ENCODE measurements at regions not wholly inside any gene's neighbourhood (a gene's known extent, or its start where the extent isn't known, plus 50 kb on each side); places are given as distances from the start of the nearest gene placed in this dataset.
"Not testable (repeated sequence)": the region's sequence is repeated elsewhere in the genome, so short reads cannot be mapped to it uniquely, and the experiment has no call there.

GRCh38 chr4:26174027-26174426 lies 146.8 kb upstream of the RBPJ start:
- no peak for DNase-seq (ENCODE audit: low read depth in 2 of 2)

DNA sequence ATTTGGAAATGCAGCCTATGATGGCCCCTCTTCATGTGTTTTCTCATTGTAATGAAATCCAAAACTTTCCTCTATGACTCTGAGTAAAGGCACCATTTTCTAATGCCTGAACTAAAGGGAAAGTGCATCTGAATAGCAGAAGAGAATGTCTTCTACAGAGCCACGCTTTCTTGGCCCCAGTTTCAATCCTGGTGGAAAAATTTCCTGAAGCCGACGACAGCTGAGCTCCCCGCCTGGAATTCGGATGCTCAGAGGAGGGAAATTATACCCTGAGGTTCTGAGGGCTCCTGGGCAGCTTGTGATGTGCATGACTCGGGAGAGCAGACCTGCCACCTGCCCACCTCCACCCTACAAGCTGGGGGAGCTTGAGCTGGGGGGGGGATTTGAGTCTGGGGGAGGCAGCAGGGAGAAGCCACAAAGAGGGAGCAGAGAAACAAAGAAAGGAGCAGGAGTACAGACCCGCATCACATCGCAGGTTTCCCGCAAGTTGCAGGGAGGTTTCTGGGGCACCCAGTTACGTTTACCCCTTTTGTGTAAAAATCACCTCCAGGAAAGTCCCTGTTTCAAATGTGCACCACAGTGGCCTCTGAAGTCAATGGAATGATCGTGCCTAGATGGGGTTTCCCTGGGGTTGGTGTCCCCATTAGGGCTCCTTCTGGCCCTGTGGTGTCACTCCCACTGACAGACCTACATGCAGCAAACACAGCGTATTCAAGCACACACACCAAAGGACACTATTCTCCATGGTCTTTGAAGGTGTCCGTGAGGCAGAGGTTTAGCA lies 145.6 kb upstream of the RBPJ start:
- DNase-seq (ENCODE audit: low read depth in 2 of 2), result no peak

DNA sequence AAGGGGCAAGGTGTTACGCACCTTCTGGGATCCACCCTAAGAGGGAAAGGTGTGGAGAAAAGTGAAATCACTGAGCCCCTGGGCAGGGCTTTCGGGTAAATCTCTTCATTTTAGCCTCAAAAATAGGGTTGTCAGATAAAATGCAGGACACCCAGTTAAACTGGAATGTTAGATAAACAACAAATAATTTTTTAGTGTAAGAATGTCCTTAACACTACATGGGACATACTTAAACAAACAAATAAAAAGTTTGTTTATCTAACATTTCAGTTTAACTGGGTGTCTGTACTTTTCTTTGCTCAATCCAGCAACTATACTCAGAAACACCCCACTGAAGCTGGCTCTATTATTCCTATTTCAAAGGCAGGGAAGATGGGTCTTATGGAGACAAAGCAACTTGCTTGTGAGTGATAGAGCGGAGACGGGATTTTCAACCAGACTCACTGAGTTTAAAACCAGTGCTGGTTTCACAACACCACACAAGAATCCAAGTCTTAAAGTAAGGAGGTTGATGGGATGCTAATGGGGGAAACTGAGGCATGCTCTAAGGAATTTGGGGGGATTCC lies 144.8 kb upstream of the RBPJ start:
- no peak for DNase-seq (ENCODE audit: low read depth in 2 of 2)

GRCh38 chr4:26176598-26177149 lies 144.1 kb upstream of the RBPJ start:
- DNase-seq (ENCODE audit: low read depth in 2 of 2), result no peak

GRCh38 chr4:26178854-26179253 lies 142.0 kb upstream of the RBPJ start:
- DNase-seq (ENCODE audit: low read depth in 2 of 2), result no peak

- DNase-seq (ENCODE audit: low read depth in 2 of 2), result no peak
Observed at GRCh38 chr4:26179316-26179760, 141.5 kb upstream of the RBPJ start.

DNA sequence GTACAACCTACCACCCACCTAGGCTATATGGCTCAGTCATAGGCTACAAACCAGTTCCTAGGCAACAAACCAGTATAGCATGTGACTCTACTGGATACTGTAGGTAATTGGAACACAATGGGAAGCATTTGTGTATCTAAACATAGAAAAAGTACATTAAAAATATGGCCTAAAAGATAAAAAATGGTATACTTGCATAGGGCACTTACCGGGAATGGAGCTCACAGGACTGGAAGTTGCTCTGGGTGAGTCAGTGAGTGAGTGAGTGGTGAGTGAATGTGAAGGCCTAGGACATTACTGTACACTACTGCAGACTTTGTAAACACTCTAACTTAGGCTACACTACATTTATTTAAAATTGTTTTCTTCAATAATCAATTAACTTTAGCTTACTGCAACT lies 139.2 kb upstream of the RBPJ start:
- DNase-seq (ENCODE audit: low read depth in 2 of 2), result no peak

GRCh38 chr4:26183017-26183416 lies 137.8 kb upstream of the RBPJ start:
- no peak for DNase-seq (ENCODE audit: low read depth in 2 of 2)

- DNase-seq (ENCODE audit: low read depth in 2 of 2), result no peak
Observed at GRCh38 chr4:26185436-26185835, 135.4 kb upstream of the RBPJ start.

DNA sequence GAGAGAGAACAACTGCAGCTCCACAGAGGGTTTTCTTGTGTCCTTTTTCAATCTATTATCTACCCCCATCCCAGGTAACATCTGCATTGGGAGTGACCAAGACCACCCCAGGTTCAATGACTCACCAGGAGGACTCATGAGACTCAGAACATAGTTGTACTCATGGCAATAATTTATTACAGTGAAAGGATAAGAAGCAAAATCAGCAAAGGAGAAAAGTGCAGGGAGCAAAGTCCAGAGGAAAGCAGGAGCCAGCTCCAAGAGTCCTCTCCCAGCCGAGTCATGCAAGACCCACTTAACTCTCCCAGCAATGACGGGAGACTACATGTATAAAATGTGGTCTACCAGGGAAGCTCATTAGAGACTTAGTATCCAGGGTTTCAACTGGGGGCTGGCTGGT lies 129.5 kb upstream of the RBPJ start:
- no peak for DNase-seq (ENCODE audit: low read depth in 2 of 2)

- no peak for DNase-seq (ENCODE audit: low read depth in 2 of 2)
Observed at GRCh38 chr4:26192899-26193869, 127.6 kb upstream of the RBPJ start.

GRCh38 chr4:26194764-26195163 lies 126.0 kb upstream of the RBPJ start:
- no peak for DNase-seq (ENCODE audit: low read depth in 2 of 2)

DNA sequence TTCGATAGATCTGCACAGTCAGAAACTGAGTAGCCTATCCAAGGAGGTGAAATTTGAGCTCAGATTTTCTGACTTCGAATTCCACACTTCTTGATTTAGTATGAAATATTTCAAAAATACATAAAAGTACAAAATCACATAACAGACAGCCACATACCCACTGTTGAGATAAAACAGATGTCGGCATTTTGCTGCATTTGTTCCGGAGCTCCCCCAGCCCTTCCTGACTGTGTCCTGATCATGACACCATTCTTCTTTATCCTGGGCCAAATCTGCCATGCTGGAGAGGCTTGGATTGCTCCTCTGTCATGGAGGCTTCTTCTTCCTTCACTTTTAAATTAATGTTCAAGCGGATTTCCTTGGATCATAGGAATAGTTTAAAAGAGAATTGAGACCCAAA lies 124.2 kb upstream of the RBPJ start:
- no peak for DNase-seq (ENCODE audit: low read depth in 2 of 2)

DNA sequence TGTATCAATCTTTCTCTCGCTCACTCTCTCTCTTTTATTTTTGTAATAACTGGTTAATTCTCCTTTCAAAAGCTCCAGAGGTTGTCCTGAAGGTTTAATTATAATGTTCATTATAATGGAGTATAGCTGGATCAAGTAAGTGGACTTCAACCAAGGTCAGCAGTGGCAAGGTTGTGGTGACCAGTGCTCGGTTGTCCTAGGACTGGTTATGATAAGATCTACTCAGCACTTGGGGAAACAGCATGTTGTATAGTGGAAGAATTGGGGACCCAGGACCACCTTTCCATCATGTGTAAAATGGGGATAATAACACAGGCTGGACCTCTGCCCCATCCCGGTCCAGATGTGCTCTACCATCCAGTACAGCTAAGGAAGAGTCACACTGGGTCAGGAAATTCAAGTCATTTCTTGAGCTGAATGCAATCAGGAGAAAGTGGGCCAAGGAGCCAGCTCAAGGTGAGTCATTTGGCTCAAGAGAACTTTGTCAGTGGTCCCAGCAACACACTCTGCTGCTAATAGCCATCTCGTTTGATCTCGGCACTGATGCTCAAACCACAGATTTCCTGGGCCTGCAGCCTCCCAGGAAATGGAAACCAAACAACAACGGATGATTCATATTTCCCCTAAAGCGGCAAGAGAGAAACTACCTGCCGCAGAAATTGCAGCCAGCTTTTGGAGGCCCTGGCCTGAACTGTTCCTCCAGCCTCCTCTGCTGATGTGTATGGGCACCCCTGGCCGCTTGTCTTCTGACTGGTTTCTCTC lies 123.6 kb upstream of the RBPJ start:
- DNase-seq (ENCODE audit: low read depth in 2 of 2), result peak in 1 of 2 donors; percentile 68

DNA sequence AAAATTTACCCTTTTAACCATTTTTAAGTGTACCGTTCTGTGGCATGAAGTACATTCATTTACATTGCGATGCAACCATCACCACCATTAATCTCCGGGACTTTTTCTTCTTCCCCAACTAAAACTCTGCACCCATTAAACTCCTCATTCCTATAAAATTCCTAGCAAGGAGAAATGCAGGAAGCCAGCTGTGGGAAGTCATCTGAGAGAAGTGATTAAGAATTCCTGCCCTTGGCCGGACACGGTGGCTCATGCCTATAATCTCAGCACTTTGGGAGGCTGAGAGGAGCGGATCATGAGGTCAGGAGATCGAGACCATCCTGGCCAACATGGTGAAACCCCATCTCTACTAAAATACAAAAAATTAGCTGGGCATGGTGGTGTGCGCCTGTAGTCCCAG lies 121.9 kb upstream of the RBPJ start:
- not testable (repeated sequence) for DNase-seq (ENCODE audit: low read depth in 2 of 2)

DNA sequence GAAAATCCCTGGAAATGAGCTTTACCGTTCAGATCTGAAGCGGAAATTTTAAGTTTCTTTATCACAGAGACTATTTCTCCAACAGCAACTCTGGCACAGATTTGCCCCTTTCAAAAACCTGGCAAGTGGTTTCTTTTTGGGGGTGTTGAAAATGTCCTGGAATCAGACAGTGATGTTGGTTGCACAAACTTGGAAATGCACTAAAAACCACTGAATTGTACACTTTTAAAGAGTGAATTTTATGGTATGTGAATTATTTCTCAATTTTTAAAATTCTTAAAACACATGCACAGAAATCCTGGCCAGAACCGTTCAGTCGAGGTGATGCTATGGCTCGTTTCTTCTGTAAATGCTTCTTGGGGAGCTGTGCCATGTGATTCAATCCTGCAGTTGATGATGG lies 121.2 kb upstream of the RBPJ start:
- no peak for DNase-seq (ENCODE audit: low read depth in 2 of 2)

DNA sequence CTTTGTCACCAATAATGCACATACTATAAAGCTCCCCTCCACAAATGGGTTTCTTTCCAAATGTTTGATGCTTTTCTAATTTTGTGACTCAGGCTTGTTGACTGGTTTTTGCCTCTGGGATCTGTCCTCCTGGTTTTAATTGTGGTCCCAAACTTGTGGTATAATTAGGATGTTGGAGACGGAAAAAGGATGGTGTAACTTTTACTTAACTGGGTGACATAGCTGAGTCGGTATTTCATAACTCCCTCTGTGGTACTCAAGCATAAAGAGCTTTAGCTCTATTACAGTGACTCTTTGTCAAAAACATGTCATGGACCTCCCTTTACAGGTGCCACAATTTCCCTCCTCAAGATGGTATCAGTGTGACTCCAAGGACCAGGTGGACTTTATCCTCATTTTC lies 119.7 kb upstream of the RBPJ start:
- no peak for DNase-seq (ENCODE audit: low read depth in 2 of 2)

DNA sequence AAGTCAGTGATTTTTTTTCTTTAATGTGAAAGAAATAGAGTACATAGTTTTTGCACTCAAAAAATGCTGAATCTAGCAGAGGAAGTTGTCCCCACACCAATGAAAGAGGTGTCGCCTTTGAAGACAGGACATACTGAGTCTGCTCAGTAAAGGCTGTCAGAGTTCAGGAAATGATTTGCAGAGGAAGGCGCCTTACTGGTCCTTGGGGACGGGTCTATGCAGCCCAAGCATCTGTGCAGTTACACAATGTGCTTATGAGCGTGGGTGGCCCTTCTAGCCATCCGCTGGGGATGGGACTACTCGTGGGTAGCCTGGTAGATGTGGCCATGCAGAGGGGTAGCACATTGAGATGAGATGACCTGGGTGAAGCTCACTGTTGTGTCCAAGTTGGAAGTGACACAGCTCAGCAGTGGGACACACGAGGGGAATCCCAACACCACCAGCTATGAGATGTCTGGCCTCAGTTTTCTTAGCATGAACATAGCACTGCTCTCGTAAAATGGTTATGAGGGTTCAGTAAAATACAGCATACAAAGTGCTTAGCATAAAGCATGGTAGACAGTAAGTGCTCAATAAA lies 116.5 kb upstream of the RBPJ start:
- DNase-seq (ENCODE audit: low read depth in 2 of 2), result no peak

DNA sequence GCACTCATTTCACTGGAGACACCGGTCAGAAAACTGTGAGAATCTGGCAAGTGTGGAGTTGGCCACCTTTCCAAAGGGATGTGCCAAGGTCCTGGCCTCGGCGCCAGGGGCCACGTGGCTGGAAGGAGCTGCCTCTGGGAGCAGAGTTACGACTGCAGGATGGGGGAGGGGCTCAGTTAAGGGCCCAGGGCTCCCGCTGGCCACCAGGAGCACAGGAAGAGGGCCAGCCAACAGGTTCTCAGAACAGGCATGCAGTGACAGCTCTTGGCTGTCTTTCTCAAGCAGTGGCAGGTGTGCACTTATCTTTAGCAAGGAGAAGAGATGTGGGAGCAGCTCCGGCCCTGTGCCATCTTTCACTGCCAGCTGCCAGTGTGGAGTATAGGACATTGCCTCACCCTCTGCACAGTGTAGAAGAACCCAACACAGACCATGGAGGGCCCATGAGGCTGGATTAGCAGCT lies 115.9 kb upstream of the RBPJ start:
- DNase-seq (ENCODE audit: low read depth in 2 of 2), result peak in 1 of 2 donors; percentile 31

- DNase-seq (ENCODE audit: low read depth in 2 of 2), result peak; percentile 39 to 66
Observed at GRCh38 chr4:26206339-26206738, 114.5 kb upstream of the RBPJ start.

GRCh38 chr4:26206999-26207398 lies 113.8 kb upstream of the RBPJ start:
- no peak for DNase-seq (ENCODE audit: low read depth in 2 of 2)

All from lung microvascular endothelial cell (primary cell).